ENCODE measurements at regions not wholly inside any gene's neighbourhood (a gene's known extent, or its start where the extent isn't known, plus 50 kb on each side); places are given as distances from the start of the nearest gene placed in this dataset.

DNA sequence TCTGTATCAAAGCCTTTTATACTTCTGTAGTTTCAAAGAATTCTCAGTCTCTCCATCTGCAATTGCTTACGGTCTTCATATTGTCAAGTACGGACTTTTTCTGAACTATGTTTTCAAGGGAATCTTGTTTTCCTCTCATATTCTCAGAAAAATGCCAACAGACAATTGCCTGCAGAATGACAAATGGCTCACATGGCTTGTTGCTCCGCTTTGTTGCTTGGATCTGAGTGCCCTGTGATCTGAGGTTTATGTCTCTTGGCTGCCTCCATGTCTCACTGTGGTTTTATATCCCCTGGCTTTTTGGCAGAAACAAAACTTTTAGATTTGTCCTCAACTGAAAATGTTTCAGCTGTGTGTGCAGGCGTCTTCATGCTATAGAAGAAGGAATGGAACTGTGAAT, 285.4 kb upstream of the CHD6 start (continued):
- TF ChIP-seq, protein P1, sequence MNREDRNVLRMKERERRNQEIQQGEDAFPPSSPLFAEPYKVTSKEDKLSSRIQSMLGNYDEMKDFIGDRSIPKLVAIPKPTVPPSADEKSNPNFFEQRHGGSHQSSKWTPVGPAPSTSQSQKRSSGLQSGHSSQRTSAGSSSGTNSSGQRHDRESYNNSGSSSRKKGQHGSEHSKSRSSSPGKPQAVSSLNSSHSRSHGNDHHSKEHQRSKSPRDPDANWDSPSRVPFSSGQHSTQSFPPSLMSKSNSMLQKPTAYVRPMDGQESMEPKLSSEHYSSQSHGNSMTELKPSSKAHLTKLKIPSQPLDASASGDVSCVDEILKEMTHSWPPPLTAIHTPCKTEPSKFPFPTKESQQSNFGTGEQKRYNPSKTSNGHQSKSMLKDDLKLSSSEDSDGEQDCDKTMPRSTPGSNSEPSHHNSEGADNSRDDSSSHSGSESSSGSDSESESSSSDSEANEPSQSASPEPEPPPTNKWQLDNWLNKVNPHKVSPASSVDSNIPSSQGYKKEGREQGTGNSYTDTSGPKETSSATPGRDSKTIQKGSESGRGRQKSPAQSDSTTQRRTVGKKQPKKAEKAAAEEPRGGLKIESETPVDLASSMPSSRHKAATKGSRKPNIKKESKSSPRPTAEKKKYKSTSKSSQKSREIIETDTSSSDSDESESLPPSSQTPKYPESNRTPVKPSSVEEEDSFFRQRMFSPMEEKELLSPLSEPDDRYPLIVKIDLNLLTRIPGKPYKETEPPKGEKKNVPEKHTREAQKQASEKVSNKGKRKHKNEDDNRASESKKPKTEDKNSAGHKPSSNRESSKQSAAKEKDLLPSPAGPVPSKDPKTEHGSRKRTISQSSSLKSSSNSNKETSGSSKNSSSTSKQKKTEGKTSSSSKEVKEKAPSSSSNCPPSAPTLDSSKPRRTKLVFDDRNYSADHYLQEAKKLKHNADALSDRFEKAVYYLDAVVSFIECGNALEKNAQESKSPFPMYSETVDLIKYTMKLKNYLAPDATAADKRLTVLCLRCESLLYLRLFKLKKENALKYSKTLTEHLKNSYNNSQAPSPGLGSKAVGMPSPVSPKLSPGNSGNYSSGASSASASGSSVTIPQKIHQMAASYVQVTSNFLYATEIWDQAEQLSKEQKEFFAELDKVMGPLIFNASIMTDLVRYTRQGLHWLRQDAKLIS (CRISPR knock-in tag; IDR thresholded peaks at IDR 0.05; ENCODE audit: borderline replicate concordance): no peak
- TF ChIP-seq, protein P2, sequence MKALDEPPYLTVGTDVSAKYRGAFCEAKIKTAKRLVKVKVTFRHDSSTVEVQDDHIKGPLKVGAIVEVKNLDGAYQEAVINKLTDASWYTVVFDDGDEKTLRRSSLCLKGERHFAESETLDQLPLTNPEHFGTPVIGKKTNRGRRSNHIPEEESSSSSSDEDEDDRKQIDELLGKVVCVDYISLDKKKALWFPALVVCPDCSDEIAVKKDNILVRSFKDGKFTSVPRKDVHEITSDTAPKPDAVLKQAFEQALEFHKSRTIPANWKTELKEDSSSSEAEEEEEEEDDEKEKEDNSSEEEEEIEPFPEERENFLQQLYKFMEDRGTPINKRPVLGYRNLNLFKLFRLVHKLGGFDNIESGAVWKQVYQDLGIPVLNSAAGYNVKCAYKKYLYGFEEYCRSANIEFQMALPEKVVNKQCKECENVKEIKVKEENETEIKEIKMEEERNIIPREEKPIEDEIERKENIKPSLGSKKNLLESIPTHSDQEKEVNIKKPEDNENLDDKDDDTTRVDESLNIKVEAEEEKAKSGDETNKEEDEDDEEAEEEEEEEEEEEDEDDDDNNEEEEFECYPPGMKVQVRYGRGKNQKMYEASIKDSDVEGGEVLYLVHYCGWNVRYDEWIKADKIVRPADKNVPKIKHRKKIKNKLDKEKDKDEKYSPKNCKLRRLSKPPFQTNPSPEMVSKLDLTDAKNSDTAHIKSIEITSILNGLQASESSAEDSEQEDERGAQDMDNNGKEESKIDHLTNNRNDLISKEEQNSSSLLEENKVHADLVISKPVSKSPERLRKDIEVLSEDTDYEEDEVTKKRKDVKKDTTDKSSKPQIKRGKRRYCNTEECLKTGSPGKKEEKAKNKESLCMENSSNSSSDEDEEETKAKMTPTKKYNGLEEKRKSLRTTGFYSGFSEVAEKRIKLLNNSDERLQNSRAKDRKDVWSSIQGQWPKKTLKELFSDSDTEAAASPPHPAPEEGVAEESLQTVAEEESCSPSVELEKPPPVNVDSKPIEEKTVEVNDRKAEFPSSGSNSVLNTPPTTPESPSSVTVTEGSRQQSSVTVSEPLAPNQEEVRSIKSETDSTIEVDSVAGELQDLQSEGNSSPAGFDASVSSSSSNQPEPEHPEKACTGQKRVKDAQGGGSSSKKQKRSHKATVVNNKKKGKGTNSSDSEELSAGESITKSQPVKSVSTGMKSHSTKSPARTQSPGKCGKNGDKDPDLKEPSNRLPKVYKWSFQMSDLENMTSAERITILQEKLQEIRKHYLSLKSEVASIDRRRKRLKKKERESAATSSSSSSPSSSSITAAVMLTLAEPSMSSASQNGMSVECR (CRISPR knock-in tag; IDR thresholded peaks at IDR 0.05; ENCODE audit: borderline replicate concordance): no peak

DNA sequence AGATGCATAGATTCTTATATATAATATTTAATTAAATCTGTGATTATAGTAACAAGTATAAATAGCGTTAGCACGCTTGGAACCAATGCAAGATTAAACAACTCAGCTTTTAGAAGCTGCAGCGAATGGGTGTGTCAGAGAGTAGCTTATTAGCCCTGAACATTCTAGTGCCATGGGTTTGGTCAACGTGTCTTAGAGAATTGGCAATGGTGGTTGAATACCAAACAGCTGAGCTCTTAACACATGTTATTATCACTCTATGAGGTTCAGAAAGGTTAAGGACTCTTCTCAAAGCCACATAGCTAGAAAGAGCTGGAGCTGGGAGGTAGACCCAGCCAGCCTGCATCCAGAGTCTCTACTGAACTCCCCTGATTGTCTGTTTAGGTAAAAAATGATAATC, 284.2 kb upstream of the CHD6 start:
- no peak for ATAC-seq

DNA sequence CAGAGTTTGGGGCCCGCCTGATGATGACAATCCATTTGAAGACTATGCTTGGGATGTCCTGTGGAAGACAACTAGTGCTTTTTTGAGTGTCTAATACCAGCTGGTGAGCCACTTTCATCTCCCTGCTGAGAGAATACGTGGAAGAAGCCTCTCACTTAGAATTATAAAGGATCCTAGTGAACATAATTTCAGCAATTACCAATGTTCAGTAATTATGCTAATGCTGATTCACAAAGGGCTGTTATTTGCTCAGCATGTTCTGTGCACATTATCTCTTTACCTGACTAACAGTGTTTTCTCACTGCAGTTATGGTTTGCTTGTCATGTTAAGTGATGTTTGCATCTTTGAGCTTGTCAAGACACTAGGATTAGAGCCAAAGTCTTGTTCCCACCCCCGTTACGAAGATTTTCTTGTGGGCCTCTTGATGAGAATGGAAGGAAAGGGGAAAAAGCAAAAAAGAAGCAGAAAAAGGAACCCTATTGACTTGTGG, 282.1 kb upstream of the CHD6 start:
- H3K4me1 Mint-ChIP-seq: peaks cover 18% of the 10 kb centered on the region
- CTCF ChIA-PET: interaction anchor here (1.2 to 2.9 kb wide), 3 partner anchors 9 to 161 kb away, joined by 3 to 6 read pairs (median 5); no protein-coding TSS in a partner anchor
- TF ChIP-seq ETV6 (CRISPR knock-in tag; IDR thresholded peaks at IDR 0.05) (no peak), CREB1 (CRISPR knock-in tag; IDR thresholded peaks at IDR 0.05) (no peak)
- TF ChIP-seq, protein P3, sequence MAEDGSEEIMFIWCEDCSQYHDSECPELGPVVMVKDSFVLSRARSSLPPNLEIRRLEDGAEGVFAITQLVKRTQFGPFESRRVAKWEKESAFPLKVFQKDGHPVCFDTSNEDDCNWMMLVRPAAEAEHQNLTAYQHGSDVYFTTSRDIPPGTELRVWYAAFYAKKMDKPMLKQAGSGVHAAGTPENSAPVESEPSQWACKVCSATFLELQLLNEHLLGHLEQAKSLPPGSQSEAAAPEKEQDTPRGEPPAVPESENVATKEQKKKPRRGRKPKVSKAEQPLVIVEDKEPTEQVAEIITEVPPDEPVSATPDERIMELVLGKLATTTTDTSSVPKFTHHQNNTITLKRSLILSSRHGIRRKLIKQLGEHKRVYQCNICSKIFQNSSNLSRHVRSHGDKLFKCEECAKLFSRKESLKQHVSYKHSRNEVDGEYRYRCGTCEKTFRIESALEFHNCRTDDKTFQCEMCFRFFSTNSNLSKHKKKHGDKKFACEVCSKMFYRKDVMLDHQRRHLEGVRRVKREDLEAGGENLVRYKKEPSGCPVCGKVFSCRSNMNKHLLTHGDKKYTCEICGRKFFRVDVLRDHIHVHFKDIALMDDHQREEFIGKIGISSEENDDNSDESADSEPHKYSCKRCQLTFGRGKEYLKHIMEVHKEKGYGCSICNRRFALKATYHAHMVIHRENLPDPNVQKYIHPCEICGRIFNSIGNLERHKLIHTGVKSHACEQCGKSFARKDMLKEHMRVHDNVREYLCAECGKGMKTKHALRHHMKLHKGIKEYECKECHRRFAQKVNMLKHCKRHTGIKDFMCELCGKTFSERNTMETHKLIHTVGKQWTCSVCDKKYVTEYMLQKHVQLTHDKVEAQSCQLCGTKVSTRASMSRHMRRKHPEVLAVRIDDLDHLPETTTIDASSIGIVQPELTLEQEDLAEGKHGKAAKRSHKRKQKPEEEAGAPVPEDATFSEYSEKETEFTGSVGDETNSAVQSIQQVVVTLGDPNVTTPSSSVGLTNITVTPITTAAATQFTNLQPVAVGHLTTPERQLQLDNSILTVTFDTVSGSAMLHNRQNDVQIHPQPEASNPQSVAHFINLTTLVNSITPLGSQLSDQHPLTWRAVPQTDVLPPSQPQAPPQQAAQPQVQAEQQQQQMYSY (CRISPR knock-in tag; IDR thresholded peaks at IDR 0.05): no peak
- TF ChIP-seq, protein P4, sequence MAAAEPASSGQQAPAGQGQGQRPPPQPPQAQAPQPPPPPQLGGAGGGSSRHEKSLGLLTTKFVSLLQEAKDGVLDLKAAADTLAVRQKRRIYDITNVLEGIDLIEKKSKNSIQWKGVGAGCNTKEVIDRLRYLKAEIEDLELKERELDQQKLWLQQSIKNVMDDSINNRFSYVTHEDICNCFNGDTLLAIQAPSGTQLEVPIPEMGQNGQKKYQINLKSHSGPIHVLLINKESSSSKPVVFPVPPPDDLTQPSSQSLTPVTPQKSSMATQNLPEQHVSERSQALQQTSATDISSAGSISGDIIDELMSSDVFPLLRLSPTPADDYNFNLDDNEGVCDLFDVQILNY (CRISPR knock-in tag; IDR thresholded peaks at IDR 0.05): no peak
- TF ChIP-seq, protein P5, sequence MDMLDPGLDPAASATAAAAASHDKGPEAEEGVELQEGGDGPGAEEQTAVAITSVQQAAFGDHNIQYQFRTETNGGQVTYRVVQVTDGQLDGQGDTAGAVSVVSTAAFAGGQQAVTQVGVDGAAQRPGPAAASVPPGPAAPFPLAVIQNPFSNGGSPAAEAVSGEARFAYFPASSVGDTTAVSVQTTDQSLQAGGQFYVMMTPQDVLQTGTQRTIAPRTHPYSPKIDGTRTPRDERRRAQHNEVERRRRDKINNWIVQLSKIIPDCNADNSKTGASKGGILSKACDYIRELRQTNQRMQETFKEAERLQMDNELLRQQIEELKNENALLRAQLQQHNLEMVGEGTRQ (CRISPR knock-in tag; IDR thresholded peaks at IDR 0.05): no peak
- TF ChIP-seq, protein P6, sequence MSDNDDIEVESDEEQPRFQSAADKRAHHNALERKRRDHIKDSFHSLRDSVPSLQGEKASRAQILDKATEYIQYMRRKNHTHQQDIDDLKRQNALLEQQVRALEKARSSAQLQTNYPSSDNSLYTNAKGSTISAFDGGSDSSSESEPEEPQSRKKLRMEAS (CRISPR knock-in tag; IDR thresholded peaks at IDR 0.05): no peak

More for the DNA sequence above, 284.2 kb upstream of the CHD6 start:
- TF ChIP-seq, protein P7, sequence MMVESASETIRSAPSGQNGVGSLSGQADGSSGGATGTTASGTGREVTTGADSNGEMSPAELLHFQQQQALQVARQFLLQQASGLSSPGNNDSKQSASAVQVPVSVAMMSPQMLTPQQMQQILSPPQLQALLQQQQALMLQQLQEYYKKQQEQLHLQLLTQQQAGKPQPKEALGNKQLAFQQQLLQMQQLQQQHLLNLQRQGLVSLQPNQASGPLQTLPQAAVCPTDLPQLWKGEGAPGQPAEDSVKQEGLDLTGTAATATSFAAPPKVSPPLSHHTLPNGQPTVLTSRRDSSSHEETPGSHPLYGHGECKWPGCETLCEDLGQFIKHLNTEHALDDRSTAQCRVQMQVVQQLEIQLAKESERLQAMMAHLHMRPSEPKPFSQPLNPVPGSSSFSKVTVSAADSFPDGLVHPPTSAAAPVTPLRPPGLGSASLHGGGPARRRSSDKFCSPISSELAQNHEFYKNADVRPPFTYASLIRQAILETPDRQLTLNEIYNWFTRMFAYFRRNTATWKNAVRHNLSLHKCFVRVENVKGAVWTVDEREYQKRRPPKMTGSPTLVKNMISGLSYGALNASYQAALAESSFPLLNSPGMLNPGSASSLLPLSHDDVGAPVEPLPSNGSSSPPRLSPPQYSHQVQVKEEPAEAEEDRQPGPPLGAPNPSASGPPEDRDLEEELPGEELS (CRISPR knock-in tag; IDR thresholded peaks at IDR 0.05): no peak
- TF ChIP-seq SP1 (CRISPR knock-in tag; conservative IDR thresholded peaks at IDR 0.05): no peak
- TF ChIP-seq, protein P8, sequence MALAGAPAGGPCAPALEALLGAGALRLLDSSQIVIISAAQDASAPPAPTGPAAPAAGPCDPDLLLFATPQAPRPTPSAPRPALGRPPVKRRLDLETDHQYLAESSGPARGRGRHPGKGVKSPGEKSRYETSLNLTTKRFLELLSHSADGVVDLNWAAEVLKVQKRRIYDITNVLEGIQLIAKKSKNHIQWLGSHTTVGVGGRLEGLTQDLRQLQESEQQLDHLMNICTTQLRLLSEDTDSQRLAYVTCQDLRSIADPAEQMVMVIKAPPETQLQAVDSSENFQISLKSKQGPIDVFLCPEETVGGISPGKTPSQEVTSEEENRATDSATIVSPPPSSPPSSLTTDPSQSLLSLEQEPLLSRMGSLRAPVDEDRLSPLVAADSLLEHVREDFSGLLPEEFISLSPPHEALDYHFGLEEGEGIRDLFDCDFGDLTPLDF (CRISPR knock-in tag; IDR thresholded peaks at IDR 0.05): no peak
- TF ChIP-seq ZNF121 (CRISPR knock-in tag; IDR thresholded peaks at IDR 0.05): no peak
- no peak for TF ChIP-seq HMGA2 (CRISPR knock-in tag; IDR thresholded peaks at IDR 0.05)
- H3K4me1 Mint-ChIP-seq: peaks cover 18% of the 10 kb centered on the region
- peaks cover 2% of the 10 kb centered on the region; the same call in 1 of the 2 replicates for H3K27me3 Mint-ChIP-seq (ENCODE audit: low read depth)
- H3K36me3 Mint-ChIP-seq: no peaks in the 10 kb centered on the region
- no peak overlapping the region for H3K4me3 Mint-ChIP-seq
- no peaks in the 10 kb centered on the region for H3K9me3 Mint-ChIP-seq
- DNase-seq (ENCODE audit: low spot score): no peak
- no peak overlapping the region for H3K27ac Mint-ChIP-seq
- CTCF ChIA-PET: interaction anchor here (2.9 kb wide), 1 partner anchor 164 kb away, joined by 6 read pairs; no protein-coding TSS in a partner anchor
- POLR2A ChIA-PET: no interaction called here

More for the DNA sequence above, 282.1 kb upstream of the CHD6 start:
- DNase-seq (ENCODE audit: low spot score) (no peak), ATAC-seq (no peak)
- Mint-ChIP-seq H3K27ac (no peak overlapping the region), H3K36me3 (no peaks in the 10 kb centered on the region), H3K9me3 (no peaks in the 10 kb centered on the region), H3K27me3 (ENCODE audit: low read depth) (peaks cover 2% of the 10 kb centered on the region; the same call in 1 of the 2 replicates), H3K4me3 (no peak overlapping the region)
- POLR2A ChIA-PET: no interaction called here
